Karpas-422 (cell line): ENCODE measurements at regions not wholly inside any gene's neighbourhood (a gene's known extent, or its start where the extent isn't known, plus 50 kb on each side); places are given as distances from the start of the nearest gene placed in this dataset.

Source experiments
- DNase-seq: peaks from one replicate; pipeline ENCODE4 v3.0.0-alpha.2; 2015
- H2AFZ ChIP-seq: fragments of 200-600 bp; sonication (generic); 2 replicates; pipeline ENCODE4 v1.6.1; 2014; ENCODE audit warnings: antibody characterized with exemption, low read length, mixed read lengths
- H3K27ac ChIP-seq: fragments of 200-600 bp; sonication (generic); 2 replicates; pipeline ENCODE4 v1.5.1; 2014; ENCODE audit warnings: mild to moderate bottlenecking, low read length, moderate library complexity
- H3K27me3 ChIP-seq: fragments of 200-600 bp; sonication (generic); 2 replicates; pipeline ENCODE4 v1.6.1; 2014; ENCODE audit warnings: low read length, mixed read lengths
- H3K36me3 ChIP-seq: fragments of 200-600 bp; sonication (generic); 2 replicates; pipeline ENCODE4 v1.6.1; 2014; ENCODE audit warnings: low read length, mixed read lengths; ENCODE audit not compliant: insufficient read depth
- H3K4me1 ChIP-seq: fragments of 200-600 bp; sonication (generic); 2 replicates; pipeline ENCODE4 v1.6.1; 2014; ENCODE audit warnings: mild to moderate bottlenecking, low read length, mixed read lengths
- H3K4me2 ChIP-seq: fragments of 200-600 bp; sonication (generic); 2 replicates; pipeline ENCODE4 v1.6.1; 2014; ENCODE audit warnings: low read length, low read depth, mild to moderate bottlenecking; ENCODE audit not compliant: poor library complexity, severe bottlenecking
- H3K4me3 ChIP-seq: fragments of 200-600 bp; sonication (generic); 2 replicates; pipeline ENCODE4 v1.5.1; 2014; ENCODE audit warnings: mild to moderate bottlenecking, antibody characterized with exemption, low read length, mixed read lengths
- H3K79me2 ChIP-seq: fragments of 200-600 bp; sonication (generic); 2 replicates; pipeline ENCODE4 v1.6.1; 2014; ENCODE audit warnings: mild to moderate bottlenecking, low read length, mixed read lengths
- H3K9ac ChIP-seq: fragments of 200-600 bp; sonication (generic); 2 replicates; pipeline ENCODE4 v1.6.0; 2014; ENCODE audit warnings: low read length
- H3K9me2 ChIP-seq: fragments of 200-600 bp; sonication (generic), shearing (Covaris generic); replicated peaks from 2 replicates; pipeline ENCODE4 v1.6.0; 2014; ENCODE audit warnings: mild to moderate bottlenecking, low read length, moderate library complexity; ENCODE audit not compliant: insufficient read depth
- H3K9me3 ChIP-seq: fragments of 300-700, 200-600 bp; sonication (generic); 2 replicates; pipeline ENCODE4 v1.6.1; 2014; ENCODE audit warnings: low read length, mixed read lengths
- H4K20me1 ChIP-seq: fragments of 200-600 bp; sonication (generic); 2 replicates; pipeline ENCODE4 v1.6.1; 2014; ENCODE audit warnings: mild to moderate bottlenecking, antibody characterized with exemption, low read length, low read depth; ENCODE audit not compliant: insufficient read depth

DNA sequence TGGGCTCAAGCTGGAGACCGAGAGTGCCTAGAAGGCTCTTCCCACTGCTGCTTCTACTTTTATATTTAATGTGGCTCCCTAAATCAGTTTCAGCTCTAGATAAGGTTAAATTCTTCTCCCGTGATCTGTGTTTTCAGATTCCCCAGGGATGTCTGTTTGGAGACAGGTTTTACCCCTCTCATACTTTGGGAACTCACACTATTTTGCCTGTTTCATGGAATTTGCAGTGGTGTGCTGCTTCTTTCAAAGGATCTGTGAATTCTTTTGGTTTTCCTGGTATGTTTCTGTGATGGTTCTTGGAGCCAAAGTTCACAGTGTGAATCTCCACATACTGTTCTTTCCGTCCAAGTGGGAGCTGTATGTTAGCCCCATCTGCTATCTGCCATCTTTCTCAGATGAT is 238.3 kb upstream of the SLITRK3 start:
- H3K4me1 ChIP-seq = no peaks in the 10 kb centered on the region
- no peak overlapping the region for H3K27ac ChIP-seq
- no peak overlapping the region for H3K4me2 ChIP-seq
- no peaks in the 10 kb centered on the region for H3K9me2 ChIP-seq
- H3K27me3 ChIP-seq = no peaks in the 10 kb centered on the region
- H3K79me2 ChIP-seq = no peaks in the 10 kb centered on the region
- no peaks in the 10 kb centered on the region for H3K36me3 ChIP-seq
- peaks cover 13% of the 10 kb centered on the region; the same call in 1 of the 2 replicates for H3K9me3 ChIP-seq
- H2AFZ ChIP-seq = no peak overlapping the region
- H4K20me1 ChIP-seq = no peaks in the 10 kb centered on the region
- no peak for DNase-seq
- no peak overlapping the region for H3K4me3 ChIP-seq
- no peak overlapping the region for H3K9ac ChIP-seq

DNA sequence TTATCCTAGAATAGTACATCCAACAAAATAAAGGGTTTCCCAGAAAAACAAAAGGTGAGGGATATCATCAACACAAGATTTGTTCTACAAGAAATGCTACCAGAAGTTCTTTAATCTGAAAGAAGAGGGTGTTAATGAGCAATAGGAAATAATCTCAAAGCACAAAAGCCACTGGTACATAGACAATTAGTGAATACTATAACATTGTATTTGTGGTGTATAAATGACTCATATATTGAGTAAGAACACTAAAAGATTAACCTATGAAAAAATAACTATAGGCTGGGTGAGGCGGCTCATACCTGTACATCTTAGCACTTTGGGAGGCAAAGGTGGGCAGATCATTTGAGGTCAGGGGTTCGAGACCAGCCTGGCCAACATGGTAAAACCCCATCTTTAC is 210.2 kb upstream of the SLITRK3 start:
- Histone ChIP-seq H3K79me2 (no peaks in the 10 kb centered on the region), H3K9ac (no peak overlapping the region), H3K9me3 (peaks cover 28% of the 10 kb centered on the region), H3K4me3 (no peak overlapping the region), H3K9me2 (no peaks in the 10 kb centered on the region), H3K27me3 (no peaks in the 10 kb centered on the region), H3K4me1 (no peaks in the 10 kb centered on the region), H3K36me3 (no peaks in the 10 kb centered on the region), H2AFZ (no peak overlapping the region), H3K4me2 (no peak overlapping the region), H3K27ac (no peak overlapping the region), H4K20me1 (no peaks in the 10 kb centered on the region)
- no peak for DNase-seq

DNA sequence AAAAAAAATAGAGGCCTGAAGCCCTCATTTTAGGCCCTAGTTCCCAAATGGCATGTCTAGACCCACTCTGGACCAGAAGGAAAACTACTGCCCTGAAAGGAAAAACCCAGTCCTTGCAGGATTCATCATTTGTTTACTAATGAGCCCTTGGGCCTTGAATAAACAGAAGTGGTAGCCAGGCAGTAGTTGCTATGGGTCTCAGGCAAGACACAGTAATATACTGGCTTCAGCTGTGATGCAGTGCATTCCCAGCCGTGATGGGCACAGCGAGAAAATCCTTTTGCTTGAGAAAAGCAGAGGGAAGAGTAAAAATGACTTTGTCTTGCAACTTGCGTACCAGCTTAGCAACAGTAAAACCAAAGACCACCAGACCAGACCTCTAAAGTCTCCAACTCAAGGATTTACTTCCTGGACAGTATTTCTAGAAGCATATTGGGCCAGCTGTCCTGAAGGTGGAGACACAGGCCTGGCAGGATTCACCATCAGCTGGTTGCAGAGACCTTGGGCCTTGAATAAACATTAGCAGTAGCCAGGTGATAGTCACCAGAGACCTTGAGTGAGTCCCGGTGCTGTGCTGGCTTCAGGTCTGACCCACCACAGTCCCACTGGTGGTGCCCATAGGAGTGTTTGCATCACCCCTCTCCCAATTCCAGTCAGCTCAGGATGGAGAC is 208.3 kb upstream of the SLITRK3 start:
- Histone ChIP-seq H4K20me1 (no peaks in the 10 kb centered on the region), H3K27me3 (no peaks in the 10 kb centered on the region), H3K4me1 (no peaks in the 10 kb centered on the region), H3K4me2 (no peak overlapping the region), H3K36me3 (no peaks in the 10 kb centered on the region), H3K27ac (no peak overlapping the region), H3K9ac (no peak overlapping the region), H3K9me2 (no peaks in the 10 kb centered on the region), H3K9me3 (peaks cover 32% of the 10 kb centered on the region), H2AFZ (no peak overlapping the region), H3K79me2 (no peaks in the 10 kb centered on the region), H3K4me3 (no peak overlapping the region)
- no peak for DNase-seq

GRCh38 chr3:165403666-165404065 is 207.5 kb upstream of the SLITRK3 start:
- H3K9me3 ChIP-seq = peaks cover 32% of the 10 kb centered on the region
- no peak overlapping the region for H3K4me3 ChIP-seq
- no peak overlapping the region for H3K9ac ChIP-seq
- H3K27ac ChIP-seq = no peak overlapping the region
- H3K36me3 ChIP-seq = no peaks in the 10 kb centered on the region
- no peaks in the 10 kb centered on the region for H3K4me1 ChIP-seq
- no peaks in the 10 kb centered on the region for H4K20me1 ChIP-seq
- H2AFZ ChIP-seq = no peak overlapping the region
- no peak for DNase-seq
- no peaks in the 10 kb centered on the region for H3K9me2 ChIP-seq
- no peaks in the 10 kb centered on the region for H3K27me3 ChIP-seq
- no peaks in the 10 kb centered on the region for H3K79me2 ChIP-seq
- no peak overlapping the region for H3K4me2 ChIP-seq

DNA sequence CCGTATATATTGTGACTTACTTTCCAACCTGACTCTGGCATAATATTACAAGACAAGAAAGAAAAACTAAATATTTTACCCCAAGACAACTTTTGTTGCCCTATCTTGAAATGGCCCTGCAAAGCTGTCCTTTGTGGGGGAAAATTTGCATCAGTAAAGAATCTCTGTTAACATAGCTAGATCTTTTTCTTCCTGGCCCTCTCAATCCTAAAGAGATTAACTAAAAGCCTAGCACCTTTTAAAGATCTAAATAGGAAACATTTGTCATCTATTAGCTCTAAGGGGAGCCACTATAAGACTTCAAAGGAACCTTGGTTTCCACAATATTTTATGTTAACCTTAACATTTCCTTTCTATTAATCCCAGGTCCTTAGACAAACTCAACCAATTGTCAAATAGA is 199.0 kb upstream of the SLITRK3 start:
- no peaks in the 10 kb centered on the region for H3K36me3 ChIP-seq
- H3K4me2 ChIP-seq = no peak overlapping the region
- H3K9me2 ChIP-seq = no peaks in the 10 kb centered on the region
- H3K9me3 ChIP-seq = peaks cover 13% of the 10 kb centered on the region
- H4K20me1 ChIP-seq = no peaks in the 10 kb centered on the region
- H2AFZ ChIP-seq = no peak overlapping the region
- H3K27ac ChIP-seq = no peak overlapping the region
- H3K9ac ChIP-seq = no peak overlapping the region
- no peaks in the 10 kb centered on the region for H3K4me1 ChIP-seq
- no peak for DNase-seq
- H3K27me3 ChIP-seq = no peaks in the 10 kb centered on the region
- no peaks in the 10 kb centered on the region for H3K79me2 ChIP-seq
- no peak overlapping the region for H3K4me3 ChIP-seq

- no peaks in the 10 kb centered on the region for H4K20me1 ChIP-seq
- H3K79me2 ChIP-seq = no peaks in the 10 kb centered on the region
- no peak overlapping the region for H2AFZ ChIP-seq
- no peak overlapping the region for H3K4me3 ChIP-seq
- no peak for DNase-seq
- no peak overlapping the region for H3K4me2 ChIP-seq
- H3K27me3 ChIP-seq = no peaks in the 10 kb centered on the region
- no peaks in the 10 kb centered on the region for H3K36me3 ChIP-seq
- H3K9ac ChIP-seq = no peak overlapping the region
- H3K4me1 ChIP-seq = no peaks in the 10 kb centered on the region
- H3K27ac ChIP-seq = no peak overlapping the region
- H3K9me3 ChIP-seq = peaks cover 19% of the 10 kb centered on the region
- H3K9me2 ChIP-seq = no peaks in the 10 kb centered on the region
These were observed 197.3 kb upstream of the SLITRK3 start for GRCh38 chr3:165393461-165393860.

GRCh38 chr3:165390166-165390565 is 194.0 kb upstream of the SLITRK3 start:
- no peak overlapping the region for H3K9ac ChIP-seq
- H3K4me2 ChIP-seq = no peak overlapping the region

DNA sequence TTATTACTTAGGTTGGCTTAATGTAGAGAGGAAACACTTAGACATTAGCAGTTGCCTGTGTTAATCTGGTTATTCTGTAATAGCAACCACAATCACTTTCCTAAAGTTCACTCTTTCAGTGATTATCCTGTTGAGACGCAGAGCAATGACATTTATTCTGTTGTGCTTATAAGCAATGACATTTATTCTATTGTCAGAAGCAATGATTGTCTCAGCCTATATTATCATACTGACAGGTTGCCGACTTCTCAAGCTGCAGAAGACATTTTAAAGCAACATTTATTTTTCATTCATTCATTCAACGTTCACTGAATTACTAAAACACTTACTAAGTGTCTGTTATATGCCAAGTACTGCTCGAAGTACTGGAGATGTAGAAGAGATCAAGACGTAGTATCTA is 193.5 kb upstream of the SLITRK3 start:
- Histone ChIP-seq H4K20me1 (no peaks in the 10 kb centered on the region), H3K36me3 (no peaks in the 10 kb centered on the region), H3K4me2 (no peak overlapping the region), H3K4me1 (no peaks in the 10 kb centered on the region), H3K9me3 (peaks cover 28% of the 10 kb centered on the region), H3K79me2 (no peaks in the 10 kb centered on the region), H3K27me3 (no peaks in the 10 kb centered on the region), H3K9me2 (no peaks in the 10 kb centered on the region), H3K27ac (no peak overlapping the region), H3K9ac (no peak overlapping the region), H2AFZ (no peak overlapping the region), H3K4me3 (no peak overlapping the region)
- no peak for DNase-seq

More at GRCh38 chr3:165390166-165390565, 194.0 kb upstream of the SLITRK3 start:
- Histone ChIP-seq H4K20me1 (no peaks in the 10 kb centered on the region), H3K79me2 (no peaks in the 10 kb centered on the region), H2AFZ (no peak overlapping the region; the same call in 1 of the 2 replicates), H3K27ac (no peak overlapping the region), H3K27me3 (no peaks in the 10 kb centered on the region), H3K4me1 (no peaks in the 10 kb centered on the region), H3K4me3 (no peak overlapping the region), H3K9me2 (no peaks in the 10 kb centered on the region), H3K9me3 (peaks cover 26% of the 10 kb centered on the region), H3K36me3 (no peaks in the 10 kb centered on the region)
- DNase-seq = no peak
